OCI-LY7 (cell line): ENCODE measurements at regions not wholly inside any gene's neighbourhood (a gene's known extent, or its start where the extent isn't known, plus 50 kb on each side); places are given as distances from the start of the nearest gene placed in this dataset.
A peak's percentile ranks its signal among the peaks of the same experiment; 100 is the strongest.

Experiments
- BruUV-seq: library from RNA; stranded (reverse); fragments of 400-500 nt; replicated peaks from 2 replicates; lab custom pipeline; 2021; lab: Mats Ljungman, UMichigan
- CTCF ChIA-PET: fragments of 300-600 bp; sonication (Branson Sonifier 250); formaldehyde crosslinking; loops from one replicate; lab custom pipeline; 2022; ENCODE audit warnings: antibody characterized with exemption; ENCODE audit not compliant: unreplicated experiment; lab: Charles Lee
- POLR2A ChIA-PET: fragments of 300-600 bp; sonication (Branson Sonifier 250); formaldehyde crosslinking; loops from one replicate; lab custom pipeline; 2022; ENCODE audit warnings: antibody characterized with exemption; lab: Charles Lee
- DNase-seq: peaks from one replicate; pipeline ENCODE4 v3.0.0-alpha.2; 2015; ENCODE audit warnings: low spot score
- H2AFZ ChIP-seq: fragments of 200-600 bp; sonication (generic), shearing (Covaris generic); 2 replicates; pipeline ENCODE4 v1.6.1; 2014; ENCODE audit warnings: mild to moderate bottlenecking, antibody characterized with exemption, low read length, moderate library complexity
- H3K27ac ChIP-seq: fragments of 200-600 bp; sonication (generic); 2 replicates; pipeline ENCODE4 v1.5.1; 2014; ENCODE audit warnings: mixed run types, low read depth, mild to moderate bottlenecking, moderate library complexity, low read length, inconsistent platforms; ENCODE audit not compliant: poor library complexity, severe bottlenecking
- H3K36me3 ChIP-seq: fragments of 200-600 bp; sonication (generic); 2 replicates; pipeline ENCODE4 v1.6.1; 2014; ENCODE audit warnings: mild to moderate bottlenecking, antibody characterized with exemption, low read length, moderate library complexity, mixed read lengths; ENCODE audit not compliant: insufficient read depth
- H3K4me1 ChIP-seq: fragments of 200-600 bp; sonication (generic); 2 replicates; pipeline ENCODE4 v1.5.1; 2014; ENCODE audit warnings: mild to moderate bottlenecking, low read length; ENCODE audit not compliant: insufficient read depth, poor library complexity, severe bottlenecking
- H3K4me2 ChIP-seq: fragments of 200-600 bp; sonication (generic); 2 replicates; pipeline ENCODE4 v1.6.1; 2014; ENCODE audit warnings: mild to moderate bottlenecking, low read length
- H3K4me3 ChIP-seq: fragments of 200-600 bp; sonication (generic); 2 replicates; pipeline ENCODE4 v1.5.1; 2014; ENCODE audit warnings: mild to moderate bottlenecking, low read depth, low read length; ENCODE audit not compliant: poor library complexity, severe bottlenecking
- H3K79me2 ChIP-seq: fragments of 200-600 bp; sonication (generic); 2 replicates; pipeline ENCODE4 v1.6.1; 2016; ENCODE audit warnings: low read depth, mild to moderate bottlenecking, low read length, moderate library complexity, mixed read lengths; ENCODE audit not compliant: insufficient read depth
- H3K9me2 ChIP-seq: fragments of 200-600 bp; sonication (generic); 2 replicates; pipeline ENCODE4 v1.6.1; 2016; ENCODE audit warnings: mild to moderate bottlenecking, low read length, mixed read lengths; ENCODE audit not compliant: insufficient read depth
- H3K9me3 ChIP-seq: fragments of 200-600 bp; sonication (generic); 2 replicates; pipeline ENCODE4 v1.6.1; 2014; ENCODE audit warnings: mild to moderate bottlenecking, mixed run types, low read length, mixed read lengths
- H4K20me1 ChIP-seq: fragments of 200-600 bp; sonication (generic); 2 replicates; pipeline ENCODE4 v1.6.1; 2014; ENCODE audit warnings: mild to moderate bottlenecking, antibody characterized with exemption, low read length, moderate library complexity, mixed read lengths; ENCODE audit not compliant: insufficient read depth
- CTCF ChIP-seq: fragments of 200-600 bp; sonication (generic); conservative IDR thresholded peaks from 2 replicates; pipeline ENCODE4 v1.5.1; 2014; ENCODE audit warnings: mild to moderate bottlenecking, antibody characterized with exemption, low read length, moderate library complexity, mixed read lengths
- EZH2phosphoT487 ChIP-seq: fragments of 200-600 bp; sonication (generic); IDR thresholded peaks from 2 replicates; pipeline ENCODE4 v1.6.1; 2018; ENCODE audit warnings: low read depth, borderline replicate concordance, mild to moderate bottlenecking, mixed run types, antibody characterized with exemption, low read length, moderate library complexity, mixed read lengths
- intact Hi-C: fragments of 100-400 bp; cut with micrococcal nuclease; formaldehyde crosslinking; loops from one replicate; pipeline ENCODE4 v1.10.0; 2022; ENCODE audit not compliant: unreplicated experiment

DNA sequence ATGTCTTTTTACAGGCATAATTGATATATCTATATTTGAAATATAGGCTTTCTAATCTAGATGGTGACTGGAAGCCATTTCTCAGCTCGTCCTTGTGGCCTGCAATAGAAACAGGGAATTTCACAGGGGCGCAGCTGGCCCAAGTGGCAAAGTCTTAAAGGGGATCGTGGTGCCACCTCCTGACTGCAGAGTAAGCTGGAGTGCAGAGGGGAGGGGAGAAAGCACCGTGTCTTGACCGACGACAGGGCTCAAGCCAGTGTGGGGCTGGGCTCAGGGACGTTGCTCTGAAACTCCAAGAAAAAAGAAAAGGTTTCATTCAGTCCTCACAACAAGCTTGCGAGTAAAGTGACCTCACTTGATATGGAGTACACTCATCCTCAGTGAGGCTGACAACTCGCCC is 255.1 kb downstream of the DCDC2C start:
- Histone ChIP-seq H2AFZ (no peak overlapping the region), H3K79me2 (no peaks in the 10 kb centered on the region), H3K9me2 (no peaks in the 10 kb centered on the region), H3K4me1 (no peaks in the 10 kb centered on the region), H3K27ac (no peak overlapping the region), H4K20me1 (no peaks in the 10 kb centered on the region), H3K4me3 (no peak overlapping the region), H3K4me2 (no peak overlapping the region), H3K36me3 (no peaks in the 10 kb centered on the region), H3K9me3 (no peaks in the 10 kb centered on the region)
- no TSS peak for BruUV-seq
- POLR2A ChIA-PET = no interaction called here
- intact Hi-C loops = loop anchor here (2.0 to 10.0 kb wide), 2 partner anchors 756 to 1406 kb away; no protein-coding TSS in a partner anchor
- TF ChIP-seq CTCF (no peak), EZH2phosphoT487 (no peak)
- no peak for DNase-seq
- CTCF ChIA-PET = no interaction called here

DNA sequence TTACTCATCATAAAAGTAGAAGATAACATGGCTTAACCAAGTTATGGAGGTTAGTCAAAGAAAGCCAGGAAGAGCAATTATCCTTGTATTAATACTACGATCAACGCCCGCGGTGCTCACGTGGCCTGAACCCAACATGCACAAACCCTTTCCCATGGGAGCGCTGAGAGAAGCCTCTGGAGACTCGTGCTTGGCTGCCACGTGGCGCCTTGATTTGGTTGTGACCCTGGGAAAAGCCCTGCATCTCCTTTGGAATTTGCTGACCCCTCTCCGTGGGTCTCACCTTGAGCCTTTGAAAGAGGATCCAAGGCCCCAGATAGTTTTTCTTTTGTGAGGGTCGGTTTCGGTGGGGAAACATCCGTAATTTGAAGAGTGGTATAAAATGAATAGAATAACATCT is 255.6 kb downstream of the DCDC2C start:
- TF ChIP-seq EZH2phosphoT487 (no peak), CTCF (no peak)
- CTCF ChIA-PET = no interaction called here
- H3K9me3 ChIP-seq = no peaks in the 10 kb centered on the region
- no peaks in the 10 kb centered on the region for H4K20me1 ChIP-seq
- no peaks in the 10 kb centered on the region for H3K9me2 ChIP-seq
- no peaks in the 10 kb centered on the region for H3K36me3 ChIP-seq
- H3K4me1 ChIP-seq = no peaks in the 10 kb centered on the region
- no peak overlapping the region for H3K4me3 ChIP-seq
- no peak for DNase-seq
- intact Hi-C loops = loop anchor here (1.0 to 10.0 kb wide), 3 partner anchors 756 to 1406 kb away; no protein-coding TSS in a partner anchor
- no TSS peak for BruUV-seq
- POLR2A ChIA-PET = interaction anchor here (0.7 kb wide), 2 partner anchors 706 to 1113 kb away, joined by 8 to 10 read pairs; no protein-coding TSS in a partner anchor
- H3K79me2 ChIP-seq = no peaks in the 10 kb centered on the region
- H3K27ac ChIP-seq = no peak overlapping the region
- no peak overlapping the region for H2AFZ ChIP-seq
- H3K4me2 ChIP-seq = no peak overlapping the region

- intact Hi-C loops = loop anchor here (1.0 to 10.0 kb wide), 3 partner anchors 755 to 1405 kb away; no protein-coding TSS in a partner anchor
- Histone ChIP-seq H4K20me1 (no peaks in the 10 kb centered on the region), H3K4me3 (no peak overlapping the region), H3K79me2 (no peaks in the 10 kb centered on the region), H3K4me1 (no peaks in the 10 kb centered on the region), H3K27ac (no peak overlapping the region), H3K9me2 (no peaks in the 10 kb centered on the region), H3K36me3 (no peaks in the 10 kb centered on the region), H2AFZ (no peak overlapping the region), H3K9me3 (no peaks in the 10 kb centered on the region), H3K4me2 (no peak overlapping the region)
- CTCF ChIA-PET = no interaction called here
- POLR2A ChIA-PET = interaction anchor here (0.7 kb wide), 3 partner anchors 706 to 1476 kb away, joined by 4 to 10 read pairs (median 8); no protein-coding TSS in a partner anchor
- no TSS peak for BruUV-seq
- no peak for TF ChIP-seq EZH2phosphoT487
- peak; percentile 93 for TF ChIP-seq CTCF
- DNase-seq = peak; percentile 48
Measured at GRCh38 chr2:3959372-3959771, 256.0 kb downstream of the DCDC2C start.
